HEK293T (cell line): ENCODE measurements at regions not wholly inside any gene's neighbourhood (a gene's known extent, or its start where the extent isn't known, plus 50 kb on each side); places are given as distances from the start of the nearest gene placed in this dataset.

Experiments used
- ARNT ChIP-seq: fragments of 450-650 bp; IDR thresholded peaks from 2 replicates; pipeline ENCODE4 v1.6.1; 2017; ENCODE audit warnings: mild to moderate bottlenecking
- BHLHE40 ChIP-seq: fragments of 450-650 bp; IDR thresholded peaks from 2 replicates; pipeline ENCODE4 v1.6.1; 2016; ENCODE audit warnings: mild to moderate bottlenecking, moderate library complexity, borderline replicate concordance
- FOXA1 ChIP-seq: fragments of 450-650 bp; IDR thresholded peaks from 2 replicates; pipeline ENCODE4 v1.6.1; 2016; ENCODE audit warnings: mild to moderate bottlenecking
- FOXM1 ChIP-seq: fragments of 450-650 bp; IDR thresholded peaks from 2 replicates; pipeline ENCODE4 v1.6.1; 2017; ENCODE audit warnings: mild to moderate bottlenecking, borderline replicate concordance
- PKNOX1 ChIP-seq: fragments of 450-650 bp; IDR thresholded peaks from 2 replicates; pipeline ENCODE4 v1.6.1; 2016
- ZNF384 ChIP-seq: fragments of 450-650 bp; IDR thresholded peaks from 2 replicates; pipeline ENCODE4 v1.6.1; 2016

- TF ChIP-seq ARNT (no peak), PKNOX1 (no peak), BHLHE40 (no peak), FOXM1 (no peak), FOXA1 (no peak), ZNF384 (no peak)
These were observed 98.4 kb downstream of the PTCSC3 start for GRCh38 chr14:36078080-36078479.
